ENCODE measurements at regions not wholly inside any gene's neighbourhood (a gene's known extent, or its start where the extent isn't known, plus 50 kb on each side); places are given as distances from the start of the nearest gene placed in this dataset.

GRCh38 chr6:77204555-77204954, 258.7 kb downstream of the HTR1B start:
- no peaks in the 10 kb centered on the region for H3K36me3 ChIP-seq (replicated peaks in 1 of 2; ENCODE audit: control insufficient read depth in 1 of 2, insufficient read depth in 2 of 2, low read length in 2 of 2)
- in situ Hi-C loops (cut with HindIII; ENCODE audit: extremely low pct_ligation_motif_present, low pct_unique_long_range_greater_than_20kb) (no loop called here), intact Hi-C loops (cut with micrococcal nuclease; ENCODE audit: unreplicated experiment) (no loop called here)
- FAIRE-seq (no peak), DNase-seq (ENCODE audit: low spot score) (no peak), ATAC-seq (no peak)
- H3K4me1 ChIP-seq (ENCODE audit: insufficient read depth, low read length), result no peaks in the 10 kb centered on the region
- no peak overlapping the region for H3K9ac ChIP-seq (ENCODE audit: insufficient read depth, low read depth, low read length)
- ChIA-PET POLR2A (no interaction called here), CTCF (ENCODE audit: low intra/inter-chr PET ratio, low total read pairs) (no interaction called here)
- no peaks in the 10 kb centered on the region for H4K20me1 ChIP-seq (ENCODE audit: insufficient read depth, low read length)
- H3K9me3 ChIP-seq (ENCODE audit: low read length), result peaks cover 83% of the 10 kb centered on the region
- no peak overlapping the region for H3K4me3 ChIP-seq (replicated peaks in 1 of 3; ENCODE audit: insufficient read depth in 1 of 3, low read depth in 2 of 3, low read length in 3 of 3)
- 4% methylated on average over 1 of the region's 1 CpG for WGBS (ENCODE audit: low lambda C conversion rate)
- H3K4me2 ChIP-seq (ENCODE audit: low read depth, low read length), result no peak overlapping the region
- no peaks in the 10 kb centered on the region for H3K27me3 ChIP-seq (ENCODE audit: control insufficient read depth in 1 of 2, insufficient read depth in 2 of 2, low read length in 2 of 2)
- no peak overlapping the region for H3K27ac ChIP-seq (ENCODE audit: extremely low read length, insufficient read depth, low read length)
- no peaks in the 10 kb centered on the region for H3K79me2 ChIP-seq (ENCODE audit: insufficient read depth, low read length)
- BruUV-seq (replicated peaks), result no TSS peak
- no peak overlapping the region for H2AFZ ChIP-seq (ENCODE audit: low read length)
- TF ChIP-seq POGK (CRISPR knock-in tag; conservative IDR thresholded peaks at IDR 0.05), result no peak
- no peak for TF ChIP-seq THAP9 (CRISPR knock-in tag; IDR thresholded peaks at IDR 0.05; ENCODE audit: borderline replicate concordance)
- no peak for TF ChIP-seq ZNF788 (CRISPR knock-in tag; IDR thresholded peaks at IDR 0.05; ENCODE audit: borderline replicate concordance)
- TF ChIP-seq, protein P1, sequence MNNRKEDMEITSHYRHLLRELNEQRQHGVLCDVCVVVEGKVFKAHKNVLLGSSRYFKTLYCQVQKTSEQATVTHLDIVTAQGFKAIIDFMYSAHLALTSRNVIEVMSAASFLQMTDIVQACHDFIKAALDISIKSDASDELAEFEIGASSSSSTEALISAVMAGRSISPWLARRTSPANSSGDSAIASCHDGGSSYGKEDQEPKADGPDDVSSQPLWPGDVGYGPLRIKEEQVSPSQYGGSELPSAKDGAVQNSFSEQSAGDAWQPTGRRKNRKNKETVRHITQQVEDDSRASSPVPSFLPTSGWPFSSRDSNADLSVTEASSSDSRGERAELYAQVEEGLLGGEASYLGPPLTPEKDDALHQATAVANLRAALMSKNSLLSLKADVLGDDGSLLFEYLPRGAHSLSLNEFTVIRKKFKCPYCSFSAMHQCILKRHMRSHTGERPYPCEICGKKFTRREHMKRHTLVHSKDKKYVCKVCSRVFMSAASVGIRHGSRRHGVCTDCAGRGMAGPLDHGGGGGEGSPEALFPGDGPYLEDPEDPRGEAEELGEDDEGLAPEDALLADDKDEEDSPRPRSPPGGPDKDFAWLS (CRISPR knock-in tag; IDR thresholded peaks at IDR 0.05; ENCODE audit: borderline replicate concordance), result no peak
- TF ChIP-seq, protein P2, sequence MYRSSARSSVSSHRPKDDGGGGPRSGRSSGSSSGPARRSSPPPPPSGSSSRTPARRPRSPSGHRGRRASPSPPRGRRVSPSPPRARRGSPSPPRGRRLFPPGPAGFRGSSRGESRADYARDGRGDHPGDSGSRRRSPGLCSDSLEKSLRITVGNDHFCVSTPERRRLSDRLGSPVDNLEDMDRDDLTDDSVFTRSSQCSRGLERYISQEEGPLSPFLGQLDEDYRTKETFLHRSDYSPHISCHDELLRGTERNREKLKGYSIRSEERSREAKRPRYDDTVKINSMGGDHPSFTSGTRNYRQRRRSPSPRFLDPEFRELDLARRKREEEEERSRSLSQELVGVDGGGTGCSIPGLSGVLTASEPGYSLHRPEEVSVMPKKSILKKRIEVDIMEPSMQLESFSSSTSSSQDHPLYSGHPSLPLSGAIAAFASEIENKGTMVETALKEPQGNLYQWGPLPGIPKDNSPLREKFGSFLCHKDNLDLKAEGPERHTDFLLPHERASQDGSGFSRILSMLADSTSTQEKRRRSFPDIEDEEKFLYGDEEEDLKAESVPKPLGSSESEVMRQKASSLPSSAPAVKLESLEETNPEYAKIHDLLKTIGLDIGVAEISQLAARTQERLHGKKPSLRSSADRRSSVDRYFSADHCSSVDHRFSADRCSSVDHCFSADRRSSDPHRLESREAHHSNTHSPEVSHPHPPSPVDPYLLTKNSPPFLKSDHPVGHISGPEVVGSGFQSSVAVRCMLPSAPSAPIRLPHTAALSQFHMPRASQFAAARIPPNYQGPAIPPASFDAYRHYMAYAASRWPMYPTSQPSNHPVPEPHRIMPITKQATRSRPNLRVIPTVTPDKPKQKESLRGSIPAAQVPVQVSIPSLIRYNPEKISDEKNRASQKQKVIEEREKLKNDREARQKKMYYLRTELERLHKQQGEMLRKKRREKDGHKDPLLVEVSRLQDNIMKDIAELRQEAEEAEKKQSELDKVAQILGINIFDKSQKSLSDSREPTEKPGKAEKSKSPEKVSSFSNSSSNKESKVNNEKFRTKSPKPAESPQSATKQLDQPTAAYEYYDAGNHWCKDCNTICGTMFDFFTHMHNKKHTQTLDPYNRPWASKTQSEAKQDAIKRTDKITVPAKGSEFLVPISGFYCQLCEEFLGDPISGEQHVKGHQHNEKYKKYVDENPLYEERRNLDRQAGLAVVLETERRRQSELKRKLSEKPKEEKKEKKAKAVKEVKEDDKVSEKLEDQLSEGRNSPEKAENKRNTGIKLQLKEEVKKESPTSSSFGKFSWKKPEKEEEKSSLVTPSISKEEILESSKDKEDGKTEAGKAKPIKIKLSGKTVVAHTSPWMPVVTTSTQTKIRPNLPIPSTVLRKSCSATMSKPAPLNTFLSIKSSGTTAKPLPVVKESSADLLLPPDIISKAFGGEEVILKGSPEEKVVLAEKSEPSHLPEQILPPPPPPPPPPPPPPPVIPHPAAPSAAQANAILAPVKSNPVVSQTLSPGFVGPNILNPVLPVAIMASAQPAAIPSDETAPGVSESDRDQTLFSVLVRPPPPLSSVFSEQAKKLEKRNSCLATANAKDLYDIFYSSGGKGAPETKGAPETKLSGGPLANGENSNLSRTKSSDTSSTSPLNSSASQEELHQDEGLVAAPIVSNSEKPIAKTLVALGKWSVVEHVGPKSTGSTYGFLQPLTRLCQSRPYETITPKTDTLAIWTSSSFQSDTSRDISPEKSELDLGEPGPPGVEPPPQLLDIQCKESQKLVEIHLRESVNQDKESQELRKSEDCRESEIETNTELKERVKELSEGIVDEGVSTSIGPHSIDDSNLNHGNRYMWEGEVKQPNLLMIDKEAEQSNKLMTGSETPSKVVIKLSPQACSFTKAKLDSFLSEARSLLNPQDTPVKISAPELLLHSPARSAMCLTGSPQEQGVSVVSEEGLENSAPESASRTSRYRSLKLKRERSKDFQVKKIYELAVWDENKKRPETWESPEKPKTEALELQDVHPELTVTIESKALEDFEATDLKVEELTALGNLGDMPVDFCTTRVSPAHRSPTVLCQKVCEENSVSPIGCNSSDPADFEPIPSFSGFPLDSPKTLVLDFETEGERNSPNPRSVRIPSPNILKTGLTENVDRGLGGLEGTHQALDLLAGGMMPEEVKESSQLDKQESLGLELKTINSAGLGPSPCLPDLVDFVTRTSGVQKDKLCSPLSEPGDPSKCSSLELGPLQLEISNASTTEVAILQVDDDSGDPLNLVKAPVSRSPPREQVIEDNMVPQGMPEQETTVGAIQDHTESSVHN (CRISPR knock-in tag; IDR thresholded peaks at IDR 0.05), result no peak
- no peak for TF ChIP-seq ZNF263 (CRISPR knock-in tag; IDR thresholded peaks at IDR 0.05)
- TF ChIP-seq SPEN (CRISPR knock-in tag; IDR thresholded peaks at IDR 0.05; ENCODE audit: low read depth), result no peak
- TF ChIP-seq EEA1 (CRISPR knock-in tag; IDR thresholded peaks at IDR 0.05; ENCODE audit: borderline replicate concordance), result no peak
- no peak for TF ChIP-seq NFKB2 (CRISPR knock-in tag; IDR thresholded peaks at IDR 0.05; ENCODE audit: borderline replicate concordance)

Data from HepG2 (cell line).